ENCODE measurements at regions not wholly inside any gene's neighbourhood (a gene's known extent, or its start where the extent isn't known, plus 50 kb on each side); places are given as distances from the start of the nearest gene placed in this dataset.

DNA sequence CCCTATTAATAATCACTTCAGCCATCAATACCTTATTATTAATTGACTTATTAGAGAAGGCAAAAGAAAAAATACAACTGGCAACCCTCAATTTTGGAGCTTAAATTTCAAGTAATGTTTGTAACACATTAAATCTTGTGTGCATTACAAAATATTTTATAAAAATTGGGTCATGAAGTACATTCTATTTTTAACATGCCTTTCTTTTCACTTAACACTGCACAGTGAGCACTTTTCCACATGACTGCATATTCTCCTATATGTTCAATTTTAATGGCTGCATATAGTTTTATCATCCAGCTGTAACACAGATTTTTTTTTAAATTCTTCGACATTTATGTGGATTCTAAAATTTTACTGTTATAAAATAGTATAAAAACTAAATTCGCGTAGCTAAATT, 92.5 kb downstream of the SLC17A6 start:
- TF ChIP-seq POLR2A (IDR thresholded peaks at IDR 0.05; ENCODE audit: low read depth) (no peak), POLR2AphosphoS5 (IDR thresholded peaks at IDR 0.05) (no peak)
